ENCODE measurements at regions not wholly inside any gene's neighbourhood (a gene's known extent, or its start where the extent isn't known, plus 50 kb on each side); places are given as distances from the start of the nearest gene placed in this dataset.

DNA sequence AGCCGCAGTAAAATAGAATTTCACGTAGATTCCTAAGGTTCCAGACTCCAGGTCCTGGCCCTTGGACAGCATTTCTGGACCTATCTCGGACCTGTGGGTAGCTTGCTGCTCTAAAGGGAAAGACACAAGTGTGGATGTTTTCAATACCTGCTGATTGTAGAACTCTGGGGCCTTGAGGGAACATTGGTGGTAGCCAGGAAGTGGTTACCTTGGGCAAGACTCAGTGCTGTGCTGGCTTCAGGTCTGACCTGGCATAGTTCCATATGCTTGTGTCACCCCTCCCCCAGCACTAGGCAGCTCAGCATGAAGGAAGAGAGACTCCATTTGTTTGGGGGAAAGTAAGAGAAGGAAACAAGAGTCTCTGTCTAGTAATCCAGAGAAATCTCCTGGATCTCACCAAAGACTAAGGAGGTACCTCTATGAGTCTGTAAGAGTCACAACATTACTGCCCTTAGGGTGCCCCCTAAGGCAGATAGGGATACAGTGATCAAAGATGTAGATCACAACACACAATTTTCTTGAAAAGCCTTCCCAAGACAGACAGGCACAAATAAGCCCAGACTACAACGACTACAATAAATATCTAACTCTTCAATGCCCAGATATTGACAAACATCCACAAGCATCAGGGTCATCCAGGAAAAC is 398.8 kb downstream of the TGFB2 start:
- TF ChIP-seq, protein P1, sequence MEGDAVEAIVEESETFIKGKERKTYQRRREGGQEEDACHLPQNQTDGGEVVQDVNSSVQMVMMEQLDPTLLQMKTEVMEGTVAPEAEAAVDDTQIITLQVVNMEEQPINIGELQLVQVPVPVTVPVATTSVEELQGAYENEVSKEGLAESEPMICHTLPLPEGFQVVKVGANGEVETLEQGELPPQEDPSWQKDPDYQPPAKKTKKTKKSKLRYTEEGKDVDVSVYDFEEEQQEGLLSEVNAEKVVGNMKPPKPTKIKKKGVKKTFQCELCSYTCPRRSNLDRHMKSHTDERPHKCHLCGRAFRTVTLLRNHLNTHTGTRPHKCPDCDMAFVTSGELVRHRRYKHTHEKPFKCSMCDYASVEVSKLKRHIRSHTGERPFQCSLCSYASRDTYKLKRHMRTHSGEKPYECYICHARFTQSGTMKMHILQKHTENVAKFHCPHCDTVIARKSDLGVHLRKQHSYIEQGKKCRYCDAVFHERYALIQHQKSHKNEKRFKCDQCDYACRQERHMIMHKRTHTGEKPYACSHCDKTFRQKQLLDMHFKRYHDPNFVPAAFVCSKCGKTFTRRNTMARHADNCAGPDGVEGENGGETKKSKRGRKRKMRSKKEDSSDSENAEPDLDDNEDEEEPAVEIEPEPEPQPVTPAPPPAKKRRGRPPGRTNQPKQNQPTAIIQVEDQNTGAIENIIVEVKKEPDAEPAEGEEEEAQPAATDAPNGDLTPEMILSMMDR (conservative IDR thresholded peaks at IDR 0.05; ENCODE audit: low read depth, low read length): no peak
- no peak for TF ChIP-seq EZH2 (IDR thresholded peaks at IDR 0.05; ENCODE audit: low read length, unreplicated experiment)
